Gastroesophageal sphincter (tissue), 3 donors: ENCODE measurements at regions not wholly inside any gene's neighbourhood (a gene's known extent, or its start where the extent isn't known, plus 50 kb on each side); places are given as distances from the start of the nearest gene placed in this dataset.
"Not testable (repeated sequence)": the region's sequence is repeated elsewhere in the genome, so short reads cannot be mapped to it uniquely, and the experiment has no call there.

ENCODE experiments used
- CTCF ChIP-seq, 4 experiments: fragments of 200-600 bp in 2 of 4; fragments of 450-650 bp in 2 of 4; sonication (generic) in 1 of 4; IDR thresholded peaks; one replicate each; pipeline ENCODE4 v1.5.1; 2017 to 2019; ENCODE audit warnings: antibody characterized with exemption in 4 of 4, mild to moderate bottlenecking in 2 of 4, moderate library complexity in 2 of 4
- POLR2A ChIP-seq, 2 donors: fragments of 450-650 bp; IDR thresholded peaks; one replicate each; pipeline ENCODE4 v1.6.1; 2017; ENCODE audit warnings: antibody characterized with exemption in 2 of 2, mild to moderate bottlenecking in 2 of 2, moderate library complexity in 1 of 2

- TF ChIP-seq CTCF, POLR2A (IDR thresholded peaks at IDR 0.05): not testable (repeated sequence)
Observed at GRCh38 chr14:105995011-105995710, 468.8 kb downstream of the TMEM121 start.
